GM12878 (cell line): ENCODE measurements at regions not wholly inside any gene's neighbourhood (a gene's known extent, or its start where the extent isn't known, plus 50 kb on each side); places are given as distances from the start of the nearest gene placed in this dataset.

ENCODE experiments used
- CEBPB ChIP-seq, 2 experiments: fragments of 150-350 bp in 1 of 2; IDR thresholded peaks; 2 replicates each; pipeline ENCODE4 v1.6.1; 2012 to 2014; ENCODE audit warnings: low read depth in 2 of 2, low read length in 2 of 2, borderline replicate concordance in 1 of 2, inconsistent platforms in 1 of 2
- CTCF ChIP-seq, 3 experiments: IDR thresholded peaks in 2 of 3; conservative IDR thresholded peaks in 1 of 3; 2 replicates each; pipeline ENCODE4 v1.5.1; 2011; ENCODE audit warnings: low read depth in 3 of 3, low read length in 3 of 3, mild to moderate bottlenecking in 3 of 3, control low read depth in 2 of 3, moderate library complexity in 2 of 3, inconsistent platforms in 1 of 3, mixed read lengths in 1 of 3; ENCODE audit not compliant: control insufficient read depth in 2 of 3, insufficient read depth in 1 of 3; ENCODE audit errors: extremely low read depth in 1 of 3
- EZH2 ChIP-seq: IDR thresholded peaks from 2 replicates; pipeline ENCODE4 v1.6.1; 2012; ENCODE audit warnings: low read depth, mild to moderate bottlenecking, control low read depth, inconsistent platforms, low read length, borderline replicate concordance; ENCODE audit not compliant: control insufficient read depth
- GABPA ChIP-seq: IDR thresholded peaks from 2 replicates; pipeline ENCODE4 v1.6.1; 2014; ENCODE audit warnings: antibody characterized with exemption, low read depth, mild to moderate bottlenecking, inconsistent platforms
- MAX ChIP-seq: IDR thresholded peaks from 2 replicates; pipeline ENCODE4 v1.6.1; 2012; ENCODE audit warnings: low read depth, low read length, improper control_type of control experiment
- NFYB ChIP-seq: IDR thresholded peaks from 2 replicates; pipeline ENCODE4 v1.6.1; 2011; ENCODE audit warnings: low read depth, mild to moderate bottlenecking, low read length, improper control_type of control experiment, moderate library complexity; ENCODE audit not compliant: insufficient read depth
- RCOR1 ChIP-seq: conservative IDR thresholded peaks from 2 replicates; pipeline ENCODE4 v1.6.1; 2012; ENCODE audit warnings: low read depth, low read length, improper control_type of control experiment
- SIN3A ChIP-seq: IDR thresholded peaks from 2 replicates; pipeline ENCODE4 v1.6.1; 2012; ENCODE audit warnings: low read depth, low read length, improper control_type of control experiment

- TF ChIP-seq EZH2 (no peak), CTCF (IDR thresholded peaks at IDR 0.05 in 2 of 3, conservative IDR thresholded peaks at IDR 0.05 in 1 of 3; ENCODE audit: control insufficient read depth in 2 of 3, extremely low read depth in 1 of 3, insufficient read depth in 1 of 3, low read depth in 3 of 3, low read length in 3 of 3) (no peak), SIN3A (no peak), GABPA (no peak), MAX (no peak), CEBPB (IDR thresholded peaks at IDR 0.05; ENCODE audit: borderline replicate concordance in 1 of 2, low read depth in 2 of 2, low read length in 2 of 2) (no peak), NFYB (no peak), RCOR1 (no peak)
Measured at GRCh38 chr21:41066086-41066938, 101.6 kb upstream of the BACE2 start.
